GM12892 (cell line): ENCODE measurements at regions not wholly inside any gene's neighbourhood (a gene's known extent, or its start where the extent isn't known, plus 50 kb on each side); places are given as distances from the start of the nearest gene placed in this dataset.
"Not testable (repeated sequence)": the region's sequence is repeated elsewhere in the genome, so short reads cannot be mapped to it uniquely, and the experiment has no call there.

Source experiments
- DNase-seq: peaks from one replicate; pipeline ENCODE4 v3.0.0; 2011; ENCODE audit not compliant: insufficient read length
- FAIRE-seq: peaks from 2 replicates; lab custom pipeline; 2011; peaks lifted over from hg19 to GRCh38; lab: Jason Lieb, UNC
- POLR2A ChIP-seq: IDR thresholded peaks from 2 replicates; pipeline ENCODE4 v1.6.1; 2011; ENCODE audit warnings: low read depth, low read length, control low read depth
- POLR2AphosphoS5 ChIP-seq: IDR thresholded peaks from 2 replicates; pipeline ENCODE4 v1.6.1; 2011; ENCODE audit warnings: low read depth, low read length, control low read depth
- TAF1 ChIP-seq: IDR thresholded peaks from 2 replicates; pipeline ENCODE4 v1.6.1; 2011; ENCODE audit warnings: low read depth, mild to moderate bottlenecking, control low read depth, low read length, borderline replicate concordance

DNA sequence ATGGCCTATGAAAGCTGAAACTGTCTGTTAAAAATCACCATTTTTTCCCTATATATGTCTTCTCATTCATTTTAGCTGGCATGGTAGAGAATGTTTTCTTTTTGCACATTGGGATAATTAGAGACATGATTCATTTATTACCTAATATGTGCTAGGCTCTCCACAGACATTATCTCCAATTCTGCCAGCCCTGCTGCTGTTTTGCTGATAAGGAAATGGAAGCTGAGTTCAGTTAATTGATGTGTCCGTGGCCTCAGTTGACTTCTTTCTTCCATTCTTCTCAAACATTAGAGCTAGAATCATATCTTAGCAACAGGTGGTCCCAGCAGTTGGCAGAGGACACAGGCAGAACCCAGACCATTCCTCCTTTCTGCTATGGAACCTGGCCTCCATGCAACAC, 644.1 kb upstream of the CITED2 start:
- no peak for DNase-seq
- no peak for FAIRE-seq
- TF ChIP-seq POLR2A: no peak
- no peak for TF ChIP-seq POLR2AphosphoS5
- no peak for TF ChIP-seq TAF1

- DNase-seq: no peak
- FAIRE-seq: no peak
- TF ChIP-seq TAF1 (no peak), POLR2A (no peak), POLR2AphosphoS5 (no peak)
Observed at GRCh38 chr6:140017470-140017869, 643.0 kb upstream of the CITED2 start.

DNA sequence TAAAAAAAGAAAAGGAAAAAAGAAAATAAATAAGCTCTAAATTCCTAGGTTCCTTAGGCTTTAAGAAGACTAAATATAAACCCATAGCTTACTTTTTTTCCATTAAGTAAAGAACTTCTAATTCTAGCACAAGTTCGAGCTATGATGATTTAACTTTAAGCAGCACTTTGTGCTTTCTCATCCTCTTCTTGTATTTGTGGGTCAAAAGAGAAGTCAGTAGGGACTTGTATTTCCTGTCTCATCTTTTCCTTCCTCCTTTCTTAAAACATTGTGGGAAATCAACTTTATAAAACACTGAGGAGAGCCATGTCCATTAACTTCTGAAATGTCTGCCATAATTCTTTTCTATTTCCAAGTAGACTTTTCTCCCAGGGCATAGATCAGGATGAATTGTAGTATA, 637.7 kb upstream of the CITED2 start:
- TF ChIP-seq POLR2AphosphoS5 (no peak), POLR2A (no peak), TAF1 (no peak)
- FAIRE-seq (no peak), DNase-seq (no peak)

GRCh38 chr6:140011537-140011936, 637.1 kb upstream of the CITED2 start:
- no peak for DNase-seq
- TF ChIP-seq POLR2A (no peak), POLR2AphosphoS5 (no peak), TAF1 (no peak)
- FAIRE-seq: no peak

DNA sequence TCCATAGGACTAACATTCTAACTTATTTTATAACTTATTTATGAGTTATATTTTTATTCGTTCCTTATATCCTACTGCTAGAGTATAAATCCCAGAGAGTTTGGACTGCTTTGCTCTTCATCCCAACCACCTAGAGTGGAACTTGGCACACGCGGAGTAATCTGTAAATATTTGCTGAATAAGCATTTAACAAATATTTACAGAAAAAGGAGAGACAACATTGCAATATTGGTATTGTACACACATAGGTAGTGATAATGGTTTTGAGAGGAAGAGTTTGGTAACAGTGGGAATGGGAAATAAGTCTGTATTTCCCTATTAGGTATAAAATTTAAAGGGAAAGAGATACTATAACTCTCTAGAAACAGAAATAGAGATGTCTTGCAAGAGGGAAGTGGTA, 634.8 kb upstream of the CITED2 start:
- no peak for TF ChIP-seq TAF1
- no peak for TF ChIP-seq POLR2A
- TF ChIP-seq POLR2AphosphoS5: no peak
- no peak for FAIRE-seq
- no peak for DNase-seq

DNA sequence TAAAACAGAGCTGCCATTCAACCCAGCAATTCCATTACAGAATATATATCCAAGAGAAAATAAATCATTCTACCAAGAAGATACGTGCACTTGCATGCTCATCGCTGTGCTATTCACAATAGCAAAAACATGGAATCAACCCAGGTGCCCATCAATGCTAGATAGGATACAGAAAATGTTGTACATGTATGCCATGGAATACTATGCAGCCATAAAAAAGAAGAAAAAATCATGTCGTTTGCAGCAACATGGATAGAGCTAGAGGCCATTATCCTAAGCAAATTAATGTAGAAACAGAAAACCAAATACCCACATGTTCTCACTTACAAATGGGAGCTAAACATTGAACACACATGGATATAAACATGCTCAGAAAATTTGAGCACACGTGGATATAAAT, 633.1 kb upstream of the CITED2 start:
- FAIRE-seq: no peak
- TF ChIP-seq POLR2A (no peak), TAF1 (no peak), POLR2AphosphoS5 (no peak)

DNA sequence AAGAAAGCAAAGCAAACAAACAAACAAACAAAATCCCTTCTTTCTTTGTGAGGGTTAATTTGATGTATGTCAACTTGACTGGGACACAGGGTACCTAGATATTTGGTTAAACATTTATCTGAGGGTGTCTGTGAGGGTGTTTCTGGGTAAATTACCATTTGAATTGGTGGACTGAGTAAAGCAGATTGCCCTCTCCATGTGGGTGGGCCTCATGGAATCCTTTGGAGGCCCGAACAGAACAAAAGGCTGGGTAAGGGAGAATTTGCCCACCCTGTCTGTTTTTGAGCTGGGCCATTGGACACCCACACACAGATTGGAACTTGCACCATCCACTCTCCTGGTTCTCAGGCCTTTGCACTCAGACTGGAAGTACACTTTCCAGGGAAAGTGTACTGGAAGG, 628.8 kb upstream of the CITED2 start:
- DNase-seq: no peak
- no peak for FAIRE-seq
- TF ChIP-seq POLR2AphosphoS5 (no peak), POLR2A (no peak), TAF1 (no peak)

More for the DNA sequence above, 633.1 kb upstream of the CITED2 start:
- no peak for DNase-seq

- FAIRE-seq (no peak), DNase-seq (no peak)
- TF ChIP-seq POLR2A: no peak
- no peak for TF ChIP-seq TAF1
- no peak for TF ChIP-seq POLR2AphosphoS5
Observed at GRCh38 chr6:140002396-140003022, 628.1 kb upstream of the CITED2 start.

DNA sequence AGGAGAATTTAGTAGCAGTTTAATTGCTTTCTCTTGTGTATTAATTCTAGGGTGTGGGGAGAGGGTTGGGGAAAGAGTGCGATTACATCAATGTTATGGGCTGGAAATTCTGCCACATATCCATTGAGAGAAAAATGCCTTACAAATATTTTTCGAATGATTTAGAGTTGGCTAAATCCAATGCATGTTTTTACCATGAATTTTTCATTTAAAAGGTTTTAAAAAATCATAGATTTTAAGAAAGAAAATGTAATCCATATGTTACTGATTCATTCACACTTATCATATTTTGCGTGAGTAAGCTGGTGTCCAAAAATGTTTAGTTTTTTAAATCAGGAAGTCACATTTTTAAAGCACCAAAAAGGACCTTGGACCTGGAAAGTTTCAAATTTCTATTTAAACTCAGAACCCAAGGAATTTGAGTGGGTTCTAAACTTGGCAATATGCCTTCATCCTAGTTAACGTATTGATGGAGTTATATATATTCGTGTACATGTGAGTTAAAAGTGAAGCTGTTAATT, 627.4 kb upstream of the CITED2 start:
- DNase-seq (no peak), FAIRE-seq (no peak)
- TF ChIP-seq POLR2AphosphoS5 (no peak), TAF1 (no peak)

DNA sequence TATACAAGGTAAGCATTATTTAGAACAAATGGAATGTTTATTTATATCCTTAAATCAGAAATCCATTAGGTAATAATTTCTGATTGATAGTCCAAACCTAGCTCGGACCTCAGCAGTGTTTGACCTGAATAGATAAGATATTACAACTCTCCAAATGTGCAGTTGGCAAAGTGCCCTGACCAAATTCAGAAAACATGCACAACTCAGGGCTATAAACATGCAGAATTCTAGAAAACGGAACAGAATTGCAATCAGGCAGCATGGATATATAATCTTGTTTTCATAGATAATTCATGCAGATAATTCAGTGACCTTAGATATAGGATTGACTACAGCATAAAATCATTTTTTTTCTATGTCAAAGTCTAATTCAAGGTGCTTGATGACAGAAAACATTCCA, 626.6 kb upstream of the CITED2 start:
- DNase-seq: no peak
- no peak for FAIRE-seq
- TF ChIP-seq POLR2A (no peak), TAF1 (no peak), POLR2AphosphoS5 (no peak)

DNA sequence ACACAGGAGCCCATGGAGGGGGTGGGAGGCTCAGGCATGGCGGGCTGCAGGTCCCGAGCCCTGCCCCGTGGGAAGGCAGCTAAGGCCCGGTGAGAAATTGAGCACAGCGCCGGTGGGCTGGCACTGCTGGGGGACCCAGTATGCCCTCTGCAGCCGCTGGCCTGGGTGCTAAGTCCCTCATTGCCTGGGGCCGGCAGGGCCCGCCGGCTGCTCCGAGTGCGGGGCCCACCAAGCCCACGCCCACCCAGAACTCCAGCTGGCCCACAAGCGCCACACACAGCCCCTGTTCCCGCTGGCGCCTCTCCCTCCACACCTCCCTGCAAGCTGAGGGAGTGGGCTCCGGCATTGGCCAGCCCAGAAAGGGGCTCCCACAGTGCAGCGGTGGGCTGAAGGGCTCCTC, 625.2 kb upstream of the CITED2 start:
- not testable (repeated sequence) for DNase-seq, FAIRE-seq

- not testable (repeated sequence) for FAIRE-seq, DNase-seq
Observed at GRCh38 chr6:139998478-139998877, 624.0 kb upstream of the CITED2 start.

- FAIRE-seq (no peak), DNase-seq (peak; percentile 4)
- TF ChIP-seq TAF1 (no peak), POLR2AphosphoS5 (no peak), POLR2A (no peak)
Observed at GRCh38 chr6:139996253-139996834, 621.9 kb upstream of the CITED2 start.
